Umbilical cord (tissue), 1 donor: ENCODE measurements at regions not wholly inside any gene's neighbourhood (a gene's known extent, or its start where the extent isn't known, plus 50 kb on each side); places are given as distances from the start of the nearest gene placed in this dataset.
"Not testable (repeated sequence)": the region's sequence is repeated elsewhere in the genome, so short reads cannot be mapped to it uniquely, and the experiment has no call there.

Source experiments
- DNase-seq: peaks from one replicate; pipeline ENCODE4 v3.0.0-alpha.2; 2015; ENCODE audit warnings: low spot score

DNA sequence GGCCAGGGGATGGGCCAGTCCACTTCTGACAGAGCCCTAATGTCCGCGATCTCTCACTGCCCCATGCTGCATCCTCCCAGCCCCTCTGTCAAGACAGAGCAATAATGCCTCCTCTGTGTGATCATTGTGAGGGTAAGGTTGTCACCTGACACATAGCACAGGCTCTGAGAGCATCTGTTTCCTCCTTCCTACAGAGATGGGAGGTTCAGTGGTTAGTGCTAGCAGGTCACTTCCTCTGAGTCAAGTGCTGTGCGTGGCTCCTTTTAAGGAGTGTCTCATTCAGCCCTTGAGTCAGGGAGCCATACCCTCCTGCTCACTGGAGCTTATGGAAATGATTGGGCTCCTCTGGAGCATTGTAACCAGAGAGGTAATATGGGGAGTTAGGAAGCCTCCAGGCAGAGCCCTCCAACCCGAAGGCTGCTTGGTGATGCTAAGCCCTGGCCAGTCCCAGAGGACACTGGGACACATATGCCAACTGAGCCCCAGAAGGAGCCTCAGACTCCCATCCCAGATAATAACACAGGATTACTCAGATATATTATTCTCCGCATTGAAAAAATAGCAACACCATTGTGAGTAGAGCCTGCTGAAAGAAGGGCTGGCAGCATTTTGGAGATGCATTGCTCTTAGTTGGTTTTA lies 189.0 kb downstream of the GALNT1 start:
- no peak for DNase-seq

DNA sequence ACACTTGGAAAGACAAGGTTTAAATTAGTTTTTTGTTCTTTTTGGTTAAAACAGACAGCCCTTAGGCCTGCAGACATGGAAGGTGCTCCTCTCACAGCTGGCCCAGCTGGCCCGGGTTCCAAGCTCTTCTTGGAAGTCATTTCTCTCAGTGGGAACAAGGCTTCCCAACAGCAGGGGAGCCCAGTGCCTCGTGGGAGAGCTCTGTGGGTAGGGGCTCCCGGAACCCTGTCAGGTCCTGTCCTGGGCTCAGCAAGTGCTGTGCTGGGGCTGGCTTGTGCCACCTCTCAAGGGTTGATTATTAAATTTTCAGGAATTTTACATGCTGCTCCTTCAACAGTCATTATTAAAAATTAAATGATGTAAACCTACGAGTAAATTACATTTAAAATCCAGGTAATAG lies 189.6 kb downstream of the GALNT1 start:
- no peak for DNase-seq

DNA sequence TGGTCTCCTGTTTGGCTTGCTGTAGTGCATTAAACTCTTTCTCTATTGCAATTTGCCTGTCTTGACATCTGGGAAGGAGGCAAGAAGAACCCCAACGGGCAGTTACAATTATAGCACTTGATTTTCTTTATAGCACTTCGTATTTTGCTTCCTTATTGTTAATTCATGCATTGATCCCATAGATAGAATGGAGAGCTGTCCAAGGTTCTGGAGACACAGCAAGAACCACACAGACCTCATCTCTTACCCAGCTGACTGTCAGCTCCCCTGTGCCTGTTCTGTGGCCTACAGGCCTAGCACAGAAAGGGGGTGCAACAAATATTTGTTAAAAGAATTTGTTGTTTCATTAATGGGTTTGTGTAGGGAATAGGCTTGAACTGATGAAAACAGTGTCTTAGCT lies 194.3 kb downstream of the GALNT1 start:
- no peak for DNase-seq

DNA sequence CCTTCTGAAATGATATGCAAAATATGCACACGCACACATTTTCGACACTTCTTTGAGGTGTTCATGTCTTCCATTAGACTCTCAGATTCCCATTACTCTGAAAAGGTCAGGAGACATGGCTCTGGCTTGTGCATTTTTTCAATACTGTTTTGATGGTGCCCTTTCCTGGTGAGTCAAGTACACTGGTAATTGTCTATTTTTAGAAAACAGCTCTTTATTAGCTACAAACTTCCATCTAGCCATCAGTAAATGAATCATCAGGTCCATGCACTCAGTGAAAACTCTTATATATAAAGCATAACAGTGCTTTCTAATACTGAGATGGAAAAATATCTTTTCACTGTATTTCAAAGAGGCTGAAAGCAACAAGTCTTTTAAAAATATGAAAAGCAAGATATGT lies 194.9 kb downstream of the GALNT1 start:
- no peak for DNase-seq

DNA sequence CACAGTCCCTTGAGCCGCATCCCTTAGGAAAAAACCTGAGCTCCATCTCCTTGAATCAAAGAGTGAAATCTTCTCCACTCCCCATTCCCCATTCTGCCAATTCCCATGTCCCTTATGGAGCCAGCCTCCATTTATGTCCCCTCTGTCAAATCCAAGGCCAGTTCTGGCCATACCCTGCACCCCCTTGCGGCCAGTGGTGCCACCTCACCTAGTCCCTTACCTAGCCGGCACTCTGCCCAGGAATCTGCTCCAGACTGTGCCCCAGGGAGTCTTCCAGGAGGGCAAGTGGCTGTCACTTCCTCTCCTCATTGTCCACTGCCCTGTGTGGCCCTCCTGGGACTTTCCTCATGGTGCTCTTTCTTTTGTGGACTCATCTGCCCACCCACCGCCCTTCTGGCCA lies 195.4 kb upstream of the RMP24 start:
- no peak for DNase-seq

DNA sequence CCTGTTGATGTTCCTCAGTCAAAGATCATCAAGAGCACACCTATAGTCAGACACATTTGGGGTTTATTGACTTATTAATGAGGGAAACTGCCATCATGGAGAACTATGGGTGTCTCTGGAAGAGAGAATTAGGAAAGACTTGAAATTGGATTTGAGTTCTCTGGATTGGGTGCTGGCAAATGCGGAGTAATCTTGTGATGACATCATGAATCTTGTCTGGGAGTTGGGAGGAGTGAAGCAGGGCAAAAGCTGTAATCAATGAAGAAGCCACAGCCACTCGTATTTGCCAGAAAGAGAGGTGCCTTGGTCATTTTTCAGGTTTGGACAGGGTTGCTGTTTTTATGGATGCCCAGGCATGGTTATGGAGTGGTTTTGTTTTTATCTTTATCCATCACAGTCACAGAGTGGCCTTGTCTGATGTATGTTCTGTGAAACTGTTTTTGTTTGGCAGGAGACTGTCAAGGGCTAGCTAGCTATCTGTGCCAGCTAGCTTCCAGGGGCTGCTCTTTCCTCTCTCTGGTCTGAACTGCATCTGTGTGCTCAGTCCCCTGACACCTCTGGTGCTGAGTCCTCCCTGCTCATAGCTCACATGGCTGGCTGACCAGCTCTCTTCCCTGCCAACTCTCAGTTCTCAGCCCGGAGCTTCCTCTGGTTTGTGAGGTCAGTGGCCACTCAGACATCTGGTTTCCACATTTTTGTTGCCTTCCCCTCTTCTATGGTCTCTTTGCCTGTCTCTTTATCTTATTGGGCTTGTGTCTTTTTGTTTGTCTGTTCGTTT lies 193.4 kb upstream of the RMP24 start:
- no peak for DNase-seq

DNA sequence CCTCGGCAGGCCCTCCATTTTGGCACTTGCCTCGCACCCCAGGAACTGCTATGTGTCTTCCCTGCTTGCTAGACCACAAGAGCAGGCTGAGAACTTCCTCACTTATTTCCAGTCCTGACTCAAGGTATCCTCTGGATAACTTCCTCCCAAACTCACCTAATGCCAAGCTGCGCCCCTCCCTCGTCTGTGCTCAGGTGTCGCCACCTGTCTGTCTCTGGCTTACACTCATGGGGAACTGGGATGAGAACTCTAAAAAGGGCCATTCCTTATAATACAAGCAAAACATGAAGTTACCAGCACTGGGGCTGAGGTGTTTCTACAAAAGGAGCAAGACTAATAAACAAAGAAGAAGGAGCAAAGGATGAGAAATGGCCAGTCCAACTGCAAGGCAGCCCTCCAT lies 191.5 kb upstream of the RMP24 start:
- no peak for DNase-seq

DNA sequence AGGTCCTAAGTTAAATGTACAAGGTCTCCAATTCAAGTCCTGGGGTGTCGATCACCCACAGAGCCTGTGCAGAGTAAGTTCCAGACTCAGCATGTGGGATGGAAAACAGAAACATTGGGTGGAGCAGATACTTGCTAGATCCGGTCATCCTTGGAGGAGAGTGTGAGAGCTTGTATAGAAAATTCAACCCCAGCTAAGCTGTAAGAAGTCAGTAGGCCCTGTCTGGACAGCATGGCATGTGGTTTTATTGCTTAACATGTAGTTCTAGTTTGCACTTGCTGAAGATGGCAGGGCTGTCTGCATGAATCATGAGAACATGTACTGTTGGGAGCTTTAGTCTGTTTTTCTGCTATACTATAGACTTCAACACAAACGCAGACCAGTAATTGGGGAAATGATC lies 189.6 kb upstream of the RMP24 start:
- no peak for DNase-seq

DNA sequence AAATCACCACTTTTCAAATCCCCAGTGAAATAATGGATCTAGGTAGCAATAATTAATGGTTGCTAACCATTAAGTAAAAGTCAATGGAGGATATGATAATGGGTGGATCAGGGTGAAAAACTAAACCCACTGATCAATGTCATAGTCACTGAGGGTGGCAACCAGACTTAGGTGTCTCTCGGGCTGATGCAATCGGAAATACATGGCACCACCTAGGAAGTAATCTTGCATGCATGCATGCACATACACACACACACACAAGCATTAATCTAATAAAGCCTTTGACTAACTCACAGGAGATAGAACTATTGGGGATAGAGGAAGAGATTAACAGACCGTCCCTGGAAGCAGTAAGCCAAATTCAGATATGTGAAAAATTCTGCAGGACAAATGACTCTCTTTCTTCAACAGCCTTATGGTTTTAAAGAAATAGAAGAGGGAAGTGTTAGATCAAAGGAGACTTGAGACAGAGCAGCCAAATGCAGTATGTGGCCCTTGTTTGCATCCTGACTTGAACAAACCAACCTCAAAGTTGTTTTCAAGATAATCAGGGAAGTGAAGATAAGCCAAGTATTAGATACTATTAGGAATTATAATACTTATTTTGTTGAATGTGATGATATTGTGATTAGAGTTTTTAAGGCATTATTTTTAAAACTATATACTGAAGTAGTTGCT lies 186.0 kb upstream of the RMP24 start:
- DNase-seq, result no peak

DNA sequence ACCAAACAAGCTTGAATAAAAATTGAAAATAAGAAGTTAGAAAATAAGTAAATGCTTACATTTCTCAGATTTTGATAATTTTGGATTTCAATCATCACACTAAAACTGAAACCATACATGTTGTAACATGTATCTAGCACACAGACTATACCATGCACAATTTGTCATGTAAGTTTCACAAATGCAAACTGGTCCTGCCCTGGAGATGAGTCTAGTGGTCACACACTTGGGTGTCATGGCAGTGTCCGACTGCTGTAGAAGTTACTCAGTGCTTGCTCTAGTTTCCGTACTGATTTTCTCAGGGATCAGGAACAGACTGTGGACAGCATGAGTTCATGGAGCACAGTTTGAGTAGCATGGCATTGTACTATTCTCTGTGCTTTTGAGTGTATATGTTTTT lies 182.9 kb upstream of the RMP24 start:
- DNase-seq, result no peak

DNA sequence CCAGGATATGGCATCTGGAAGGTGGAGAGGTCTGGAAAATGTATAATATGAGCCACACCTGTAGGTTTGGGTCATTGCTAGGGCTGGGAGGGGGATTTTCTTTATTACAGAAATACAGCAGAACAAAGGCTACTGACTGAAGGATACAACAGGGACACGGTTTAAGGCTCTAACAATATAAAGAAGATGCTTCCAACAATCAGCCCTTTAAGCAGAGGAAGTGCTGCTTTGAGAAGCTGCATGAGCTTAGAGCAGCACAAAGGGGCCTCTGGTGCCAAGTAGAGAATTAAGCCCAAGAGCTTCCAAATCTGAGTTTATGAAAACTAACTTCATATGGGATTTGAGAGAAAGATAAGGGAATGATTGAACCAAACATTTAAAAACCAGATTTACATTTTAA lies 174.5 kb upstream of the RMP24 start:
- DNase-seq, result peak; percentile 40

DNA sequence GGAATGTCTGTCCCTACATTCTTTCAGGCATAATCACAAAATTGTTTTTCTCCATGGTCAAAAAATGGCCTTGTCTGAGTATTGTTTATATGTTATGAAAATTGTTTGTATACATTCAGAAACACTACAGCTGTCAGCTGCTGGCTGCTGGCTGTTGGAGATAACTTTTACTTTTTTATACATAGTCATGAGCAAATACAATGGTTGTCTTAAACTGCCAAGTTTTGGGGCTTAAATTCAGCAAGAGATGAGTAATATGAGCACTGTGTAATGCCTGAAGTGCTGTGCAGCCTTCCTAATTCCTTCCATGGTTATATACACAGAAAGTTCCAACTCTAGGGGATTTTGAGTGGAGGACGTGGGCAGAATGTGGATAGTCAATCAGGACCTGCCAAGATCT lies 168.9 kb upstream of the RMP24 start:
- DNase-seq, result peak; percentile 2

DNA sequence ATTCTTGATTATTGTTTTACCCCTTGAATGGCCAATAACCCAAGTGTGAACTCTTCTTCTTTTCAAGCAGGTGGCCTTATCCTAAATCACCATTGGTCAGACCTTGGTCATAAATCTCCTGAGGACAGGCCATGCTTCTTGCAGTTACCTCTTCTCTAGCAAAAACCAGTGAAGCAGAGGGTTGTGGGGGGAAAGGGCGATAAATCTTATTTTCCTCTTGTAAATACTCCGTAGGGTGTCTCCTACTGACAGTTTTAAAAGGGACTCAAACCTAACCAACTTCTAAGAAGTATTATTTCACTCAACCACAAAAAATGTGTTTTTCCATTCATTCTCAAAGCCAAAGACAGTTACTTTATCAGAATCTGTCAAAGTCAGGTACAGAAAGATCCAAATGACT lies 168.1 kb upstream of the RMP24 start:
- no peak for DNase-seq

DNA sequence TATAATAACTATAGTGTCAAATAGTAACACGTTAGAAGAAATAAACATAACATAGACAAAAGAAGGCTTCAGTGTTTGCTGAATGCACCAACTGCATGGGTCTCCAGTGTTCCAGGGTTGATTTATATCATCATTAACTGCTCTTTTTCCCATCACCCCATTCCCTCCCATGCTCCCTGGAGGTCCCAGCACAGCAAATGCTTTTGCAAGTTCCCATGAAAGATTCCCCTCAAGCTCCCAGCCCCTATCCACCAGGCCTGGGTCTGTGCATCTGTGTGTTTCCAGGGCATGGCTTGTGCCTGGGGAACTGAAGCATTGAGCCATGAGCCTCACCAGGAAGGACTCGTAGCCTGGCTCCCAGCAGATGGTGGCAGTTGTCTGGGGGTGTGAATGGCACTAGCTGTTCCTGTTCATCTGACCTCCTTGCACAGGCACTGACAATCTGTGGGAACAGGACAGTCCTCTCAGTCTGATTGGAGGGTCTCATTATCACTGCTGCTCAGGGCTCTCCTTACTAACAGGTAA lies 164.6 kb upstream of the RMP24 start:
- DNase-seq, result no peak

DNA sequence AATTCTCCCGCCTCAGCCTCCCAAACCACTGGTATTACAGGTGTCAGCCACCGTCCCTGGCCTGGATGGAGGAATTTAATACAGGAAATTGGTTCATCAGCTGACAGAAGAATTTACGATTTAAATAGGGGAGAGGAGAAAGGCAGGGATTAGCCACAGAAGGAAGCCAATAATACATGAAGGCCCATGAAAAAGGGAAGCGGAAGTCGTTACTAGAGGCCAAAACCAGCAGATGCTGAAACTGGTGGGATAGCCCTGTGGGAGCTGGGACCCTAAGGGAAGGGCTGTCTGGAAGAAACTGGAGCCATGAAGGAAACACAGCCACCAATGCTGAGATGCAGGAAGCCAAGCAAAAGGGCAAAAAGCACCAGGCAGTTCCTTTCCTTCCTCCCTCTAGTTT lies 163.7 kb upstream of the RMP24 start:
- DNase-seq, result no peak

DNA sequence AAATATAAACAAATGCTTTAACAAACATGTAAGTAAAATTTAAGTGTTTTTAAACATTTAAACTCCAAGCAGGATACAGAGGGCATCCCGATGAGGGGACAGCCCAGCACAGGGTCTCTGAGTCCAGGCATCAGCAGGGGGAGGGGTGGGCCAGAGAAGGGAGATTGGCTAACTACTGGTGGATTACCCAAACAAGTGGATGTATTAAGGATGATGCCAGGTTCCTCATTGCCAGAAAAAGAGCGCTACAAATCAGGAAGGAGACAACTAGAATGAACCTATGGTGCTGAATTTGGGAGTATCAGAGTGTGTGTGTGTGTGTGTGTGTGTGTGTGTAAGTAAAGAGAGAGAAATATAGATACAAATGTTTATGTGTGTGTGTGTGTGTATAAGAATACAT lies 162.0 kb upstream of the RMP24 start:
- no peak for DNase-seq

DNA sequence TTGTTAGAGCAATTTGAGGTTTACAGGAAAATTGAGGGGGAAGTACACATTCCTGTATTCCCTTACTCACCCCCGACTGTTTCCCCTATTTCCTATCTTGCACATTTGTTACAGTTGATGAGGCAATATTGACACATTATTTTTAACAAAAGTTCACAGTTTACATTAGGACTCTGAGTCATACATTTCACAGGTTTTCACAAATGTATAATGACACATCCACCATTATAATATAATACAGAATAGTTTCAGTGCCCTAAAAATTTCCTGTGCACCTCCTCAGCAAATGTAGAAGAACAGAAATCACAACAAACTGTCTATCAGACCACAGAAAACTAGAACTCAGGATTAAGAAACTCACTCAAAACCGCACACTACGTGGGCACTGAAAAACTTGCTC lies 160.6 kb upstream of the RMP24 start:
- no peak for DNase-seq

DNA sequence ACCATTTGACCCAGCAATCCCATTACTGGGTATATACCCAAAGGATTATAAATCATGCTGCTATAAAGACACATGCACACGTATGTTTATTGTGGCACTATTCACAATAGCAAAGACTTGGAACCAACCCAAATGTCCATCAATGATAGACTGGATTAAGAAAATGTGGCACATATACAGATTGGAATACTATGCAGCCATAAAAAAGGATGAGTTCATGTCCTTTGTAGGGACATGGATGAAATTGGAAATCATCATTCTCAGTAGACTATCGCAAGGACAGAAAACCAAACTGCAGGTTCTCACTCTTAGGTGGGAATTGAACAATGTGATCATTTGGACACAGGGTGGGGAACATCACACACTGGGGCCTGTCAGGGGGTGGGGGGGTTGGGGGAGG lies 157.5 kb upstream of the RMP24 start:
- DNase-seq, result not testable (repeated sequence)

DNA sequence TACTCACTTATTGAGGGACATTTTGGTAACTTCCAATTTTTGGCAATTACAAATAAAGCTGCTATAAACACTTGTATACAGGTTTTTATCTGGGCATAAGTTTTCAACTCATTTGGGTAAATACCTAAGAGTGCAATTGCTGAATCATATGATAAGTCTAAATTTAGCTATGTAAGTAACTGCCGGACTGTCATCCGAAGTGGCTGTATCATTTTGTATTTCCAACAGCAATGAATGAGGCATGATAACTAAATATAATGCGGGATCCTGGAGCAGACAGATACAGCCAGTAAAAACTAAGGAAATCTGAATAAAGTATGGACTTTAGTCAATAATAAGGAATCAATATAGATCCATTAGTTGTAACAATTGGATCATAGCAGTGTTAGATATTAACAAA lies 156.5 kb upstream of the RMP24 start:
- no peak for DNase-seq

DNA sequence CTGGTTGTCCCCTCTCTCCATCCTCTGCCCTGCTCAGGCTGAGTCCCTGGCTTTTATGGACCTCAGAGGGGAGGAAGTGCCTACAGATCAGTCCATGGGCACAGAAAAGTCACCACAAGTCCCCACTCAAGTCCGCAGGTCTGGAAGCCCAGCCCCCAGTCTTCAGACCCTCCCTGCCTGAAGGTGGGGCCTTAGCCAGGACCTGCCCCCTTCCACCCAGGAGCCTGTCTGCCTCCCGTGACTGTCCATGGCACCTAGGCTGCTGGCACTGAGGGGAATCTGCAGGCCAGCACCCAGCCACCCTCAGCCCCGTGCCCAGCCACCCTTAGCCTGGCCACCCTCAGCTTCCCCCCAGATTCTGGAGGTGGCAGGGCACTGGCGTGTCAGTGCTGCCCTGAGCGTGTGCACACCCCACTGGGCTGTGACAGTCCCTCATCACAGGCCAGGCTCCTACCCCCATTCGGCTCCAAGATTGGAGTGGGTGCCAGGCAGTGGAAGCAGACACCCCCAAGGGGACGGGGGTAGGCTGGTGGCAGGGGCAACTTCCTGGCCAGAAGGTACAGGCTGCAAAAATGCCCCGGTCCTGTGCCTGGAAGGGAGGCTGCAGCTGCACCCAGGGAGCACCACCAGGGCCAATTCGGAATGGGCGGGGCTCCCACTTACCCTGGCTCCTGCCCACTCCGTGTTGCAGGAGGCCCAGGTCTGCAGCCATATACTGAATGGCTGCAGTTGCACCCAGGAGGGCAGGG lies 154.7 kb upstream of the RMP24 start:
- DNase-seq, result no peak

DNA sequence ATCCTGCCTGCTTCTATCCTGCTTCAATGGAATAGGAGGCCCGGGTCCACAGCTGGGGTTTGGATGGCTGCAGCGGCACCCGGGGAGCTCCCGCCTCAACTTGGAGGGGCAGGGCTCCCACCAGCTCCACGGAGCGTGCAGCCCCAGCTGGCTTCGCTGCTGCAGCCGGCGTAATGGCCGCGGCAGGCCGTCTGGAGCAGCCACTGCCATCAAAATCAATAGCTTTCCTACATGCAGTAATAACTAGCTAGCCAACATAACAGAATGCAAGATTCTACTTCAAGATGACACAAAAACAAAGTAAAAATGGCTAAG lies 154.2 kb upstream of the RMP24 start:
- no peak for DNase-seq

DNA sequence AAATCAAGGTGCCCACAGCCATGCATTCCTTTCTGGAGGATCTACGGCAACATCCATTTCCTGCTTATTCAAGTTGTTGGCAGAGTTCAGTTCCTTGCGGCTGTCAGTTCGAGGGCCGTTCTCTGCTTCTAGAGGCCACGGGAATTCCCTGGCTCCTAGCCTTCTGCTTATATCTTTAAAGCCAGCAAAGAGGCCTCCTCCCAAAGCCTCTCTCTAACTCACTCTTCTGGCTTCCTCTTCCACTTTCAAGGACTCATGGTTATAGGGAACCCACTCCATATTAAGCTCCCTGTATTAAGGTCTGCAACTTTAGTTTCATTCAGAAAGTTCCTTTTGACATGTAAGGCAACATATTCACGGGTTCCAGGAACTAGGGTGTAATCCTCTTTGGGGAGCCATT lies 150.1 kb upstream of the RMP24 start:
- DNase-seq, result no peak
